ENCODE measurements at regions not wholly inside any gene's neighbourhood (a gene's known extent, or its start where the extent isn't known, plus 50 kb on each side); places are given as distances from the start of the nearest gene placed in this dataset.

DNA sequence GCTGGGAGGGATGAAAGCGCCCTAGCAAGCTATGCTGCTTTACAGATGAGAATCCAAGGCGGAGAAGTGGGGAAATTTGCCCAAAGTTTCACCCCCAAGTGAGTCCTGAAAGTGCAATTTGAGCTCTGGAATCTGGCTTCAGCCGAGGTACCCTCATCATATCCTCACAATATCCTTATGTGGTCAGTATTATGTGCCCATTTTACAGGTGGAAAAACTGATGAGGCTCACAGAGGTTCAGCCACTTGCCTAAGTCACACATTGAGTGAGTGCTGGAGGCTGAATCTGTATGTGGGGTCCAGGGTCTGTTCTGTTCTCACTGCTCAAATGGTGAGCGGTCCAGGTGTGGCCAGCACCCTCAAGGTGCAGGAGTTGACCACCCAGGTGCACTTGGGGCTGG lies 85.3 kb downstream of the MATN1 start:
- TF ChIP-seq POLR2A (IDR thresholded peaks at IDR 0.05; ENCODE audit: low read depth) (no peak), POLR2AphosphoS5 (IDR thresholded peaks at IDR 0.05) (no peak), EP300 (IDR thresholded peaks at IDR 0.05) (no peak)

Measured in esophagus muscularis mucosa (tissue), 3 donors.